Muscle layer of duodenum (tissue), 2 donors: ENCODE measurements at regions not wholly inside any gene's neighbourhood (a gene's known extent, or its start where the extent isn't known, plus 50 kb on each side); places are given as distances from the start of the nearest gene placed in this dataset.

Experiments
- H3K27ac ChIP-seq: one replicate; pipeline ENCODE4 v1.7.0; 2013; ENCODE audit warnings: mild to moderate bottlenecking, low read length
- H3K27me3 ChIP-seq: one replicate; pipeline ENCODE4 v1.7.0; 2013; ENCODE audit warnings: low read depth, mild to moderate bottlenecking, control low read depth, low read length
- H3K36me3 ChIP-seq, 2 donors: one replicate each; pipeline ENCODE4 v1.7.0; 2013; ENCODE audit warnings: low read length in 2 of 2, control low read depth in 1 of 2, mild to moderate bottlenecking in 1 of 2; ENCODE audit not compliant: insufficient read depth in 2 of 2, control insufficient read depth in 1 of 2
- H3K4me1 ChIP-seq, 2 donors: one replicate each; pipeline ENCODE4 v1.7.0; 2013; ENCODE audit warnings: low read length in 2 of 2, mild to moderate bottlenecking in 2 of 2, control low read depth in 1 of 2, moderate library complexity in 1 of 2; ENCODE audit not compliant: insufficient read depth in 2 of 2, control insufficient read depth in 1 of 2
- H3K4me3 ChIP-seq, 2 donors: one replicate each; pipeline ENCODE4 v1.7.0; 2013; ENCODE audit warnings: low read length in 2 of 2, low read depth in 1 of 2, mild to moderate bottlenecking in 1 of 2
- H3K9me3 ChIP-seq, 2 donors: one replicate each; pipeline ENCODE4 v1.7.0; 2013; ENCODE audit warnings: low read length in 2 of 2, control low read depth in 1 of 2, mild to moderate bottlenecking in 1 of 2; ENCODE audit not compliant: control insufficient read depth in 1 of 2
- donor health status: healthy.

GRCh38 chr12:4006743-4007142, 133.5 kb upstream of the PARP11 start:
- no peak overlapping the region for H3K27ac ChIP-seq
- H3K4me1 ChIP-seq: no peaks in the 10 kb centered on the region
- no peaks in the 10 kb centered on the region for H3K9me3 ChIP-seq
- H3K36me3 ChIP-seq: no peaks in the 10 kb centered on the region
- no peaks in the 10 kb centered on the region for H3K27me3 ChIP-seq
- no peak overlapping the region for H3K4me3 ChIP-seq

- Histone ChIP-seq H3K4me1 (no peaks in the 10 kb centered on the region), H3K27ac (no peak overlapping the region), H3K9me3 (no peaks in the 10 kb centered on the region), H3K36me3 (no peaks in the 10 kb centered on the region), H3K4me3 (no peak overlapping the region), H3K27me3 (no peaks in the 10 kb centered on the region)
Measured at GRCh38 chr12:4005851-4006430, 132.7 kb upstream of the PARP11 start.

GRCh38 chr12:4003576-4003975, 130.4 kb upstream of the PARP11 start:
- Histone ChIP-seq H3K4me3 (no peak overlapping the region), H3K27me3 (no peaks in the 10 kb centered on the region), H3K4me1 (no peaks in the 10 kb centered on the region), H3K9me3 (no peaks in the 10 kb centered on the region), H3K27ac (no peak overlapping the region), H3K36me3 (no peaks in the 10 kb centered on the region)

GRCh38 chr12:4002601-4003000, 129.4 kb upstream of the PARP11 start:
- Histone ChIP-seq H3K27me3 (no peaks in the 10 kb centered on the region), H3K27ac (no peak overlapping the region), H3K36me3 (no peaks in the 10 kb centered on the region), H3K9me3 (no peaks in the 10 kb centered on the region), H3K4me1 (no peaks in the 10 kb centered on the region), H3K4me3 (no peak overlapping the region)

GRCh38 chr12:4001841-4002240, 128.6 kb upstream of the PARP11 start:
- no peak overlapping the region for H3K27ac ChIP-seq
- H3K27me3 ChIP-seq: no peaks in the 10 kb centered on the region
- no peak overlapping the region for H3K4me3 ChIP-seq
- H3K9me3 ChIP-seq: no peaks in the 10 kb centered on the region
- H3K4me1 ChIP-seq: no peaks in the 10 kb centered on the region
- no peaks in the 10 kb centered on the region for H3K36me3 ChIP-seq

GRCh38 chr12:4001031-4001430, 127.8 kb upstream of the PARP11 start:
- H3K4me1 ChIP-seq: no peaks in the 10 kb centered on the region
- no peaks in the 10 kb centered on the region for H3K36me3 ChIP-seq
- H3K9me3 ChIP-seq: no peaks in the 10 kb centered on the region
- no peak overlapping the region for H3K4me3 ChIP-seq
- H3K27me3 ChIP-seq: no peaks in the 10 kb centered on the region
- no peak overlapping the region for H3K27ac ChIP-seq

GRCh38 chr12:3999904-4000303, 126.7 kb upstream of the PARP11 start:
- H3K27me3 ChIP-seq: no peaks in the 10 kb centered on the region
- no peaks in the 10 kb centered on the region for H3K36me3 ChIP-seq
- H3K9me3 ChIP-seq: no peaks in the 10 kb centered on the region
- no peak overlapping the region for H3K4me3 ChIP-seq
- H3K4me1 ChIP-seq: no peaks in the 10 kb centered on the region
- no peak overlapping the region for H3K27ac ChIP-seq

- Histone ChIP-seq H3K27ac (no peak overlapping the region), H3K27me3 (no peaks in the 10 kb centered on the region), H3K9me3 (no peaks in the 10 kb centered on the region), H3K36me3 (no peaks in the 10 kb centered on the region), H3K4me3 (no peak overlapping the region), H3K4me1 (no peaks in the 10 kb centered on the region)
Measured at GRCh38 chr12:3998968-3999792, 126.0 kb upstream of the PARP11 start.

- no peaks in the 10 kb centered on the region for H3K4me1 ChIP-seq
- H3K9me3 ChIP-seq: no peaks in the 10 kb centered on the region
- no peaks in the 10 kb centered on the region for H3K36me3 ChIP-seq
- no peak overlapping the region for H3K4me3 ChIP-seq
- H3K27me3 ChIP-seq: no peaks in the 10 kb centered on the region
- H3K27ac ChIP-seq: no peak overlapping the region
Measured at GRCh38 chr12:3998397-3998796, 125.2 kb upstream of the PARP11 start.

GRCh38 chr12:3996322-3996721, 123.1 kb upstream of the PARP11 start:
- no peaks in the 10 kb centered on the region for H3K36me3 ChIP-seq
- H3K27ac ChIP-seq: no peak overlapping the region
- no peaks in the 10 kb centered on the region for H3K9me3 ChIP-seq
- no peak overlapping the region for H3K4me3 ChIP-seq
- no peaks in the 10 kb centered on the region for H3K27me3 ChIP-seq
- no peaks in the 10 kb centered on the region for H3K4me1 ChIP-seq

- no peak overlapping the region for H3K27ac ChIP-seq
- H3K27me3 ChIP-seq: no peaks in the 10 kb centered on the region
- no peaks in the 10 kb centered on the region for H3K36me3 ChIP-seq
- no peak overlapping the region for H3K4me3 ChIP-seq
- no peaks in the 10 kb centered on the region for H3K4me1 ChIP-seq
- no peaks in the 10 kb centered on the region for H3K9me3 ChIP-seq
Measured at GRCh38 chr12:3995306-3995705, 122.1 kb upstream of the PARP11 start.

GRCh38 chr12:3994500-3994899, 121.3 kb upstream of the PARP11 start:
- Histone ChIP-seq H3K27me3 (no peaks in the 10 kb centered on the region), H3K36me3 (no peaks in the 10 kb centered on the region), H3K4me1 (no peaks in the 10 kb centered on the region), H3K27ac (no peak overlapping the region), H3K4me3 (no peak overlapping the region), H3K9me3 (no peaks in the 10 kb centered on the region)
